DMS 273 (cell line): ENCODE measurements at regions not wholly inside any gene's neighbourhood (a gene's known extent, or its start where the extent isn't known, plus 50 kb on each side); places are given as distances from the start of the nearest gene placed in this dataset.
"Not testable (repeated sequence)": the region's sequence is repeated elsewhere in the genome, so short reads cannot be mapped to it uniquely, and the experiment has no call there.

Experiments used
- DNase-seq: peaks from one replicate; lab custom pipeline; 2025; ENCODE audit not compliant: unreplicated experiment; lab: John Stamatoyannopoulos, UW

DNA sequence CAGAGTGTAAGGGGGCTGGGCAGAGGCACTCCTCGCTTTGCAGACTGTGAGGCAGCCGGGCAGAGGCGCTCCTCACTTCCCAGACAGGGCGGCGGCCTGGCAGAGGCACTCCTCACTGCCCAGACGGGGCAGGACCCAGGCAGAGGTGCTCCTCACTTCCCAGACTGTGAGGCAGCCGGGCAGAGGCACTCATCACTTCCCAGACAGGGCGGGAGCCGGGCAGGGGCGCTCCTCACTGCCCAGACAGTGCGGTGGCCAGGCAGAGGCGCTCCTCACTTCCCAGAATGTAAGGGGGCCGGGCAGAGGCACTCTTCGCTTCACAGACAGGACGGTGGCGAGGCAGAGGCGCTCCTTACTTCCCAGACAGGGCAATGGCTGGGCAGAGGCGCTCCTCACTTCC, 442.5 kb downstream of the SPATA31D1 start:
- no peak for DNase-seq

DNA sequence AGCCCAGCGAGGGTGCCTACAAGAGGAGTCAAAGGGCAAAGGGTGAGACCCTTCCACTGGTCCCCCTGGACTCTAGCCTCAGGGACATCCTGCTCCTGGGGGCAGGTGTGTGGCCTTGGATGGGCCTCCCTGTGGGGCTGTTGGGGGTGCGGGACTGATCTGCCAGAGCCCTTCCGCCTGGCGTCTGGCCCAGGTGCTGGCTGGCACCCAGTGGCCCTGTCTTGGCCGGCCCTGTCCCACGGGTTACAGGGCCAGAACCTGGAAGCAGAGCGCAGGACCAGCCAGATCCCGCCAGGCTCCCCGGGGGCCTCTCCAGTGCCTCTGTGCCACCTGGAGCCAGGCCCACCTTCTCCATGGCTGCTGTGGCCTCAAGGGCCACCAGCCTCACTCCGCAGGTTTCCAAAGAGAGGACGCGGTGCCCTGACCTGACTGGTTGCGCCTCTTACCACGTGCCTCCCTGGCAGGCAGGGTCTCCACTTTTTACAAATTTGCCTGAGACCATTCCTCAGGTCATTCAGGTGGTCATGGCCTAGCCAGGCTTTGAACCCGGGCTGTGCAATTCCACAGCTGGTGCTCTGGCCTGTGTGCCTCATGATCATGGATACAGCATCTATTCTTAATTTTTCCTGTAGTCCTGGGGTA, 444.8 kb downstream of the SPATA31D1 start:
- DNase-seq, result not testable (repeated sequence)

DNA sequence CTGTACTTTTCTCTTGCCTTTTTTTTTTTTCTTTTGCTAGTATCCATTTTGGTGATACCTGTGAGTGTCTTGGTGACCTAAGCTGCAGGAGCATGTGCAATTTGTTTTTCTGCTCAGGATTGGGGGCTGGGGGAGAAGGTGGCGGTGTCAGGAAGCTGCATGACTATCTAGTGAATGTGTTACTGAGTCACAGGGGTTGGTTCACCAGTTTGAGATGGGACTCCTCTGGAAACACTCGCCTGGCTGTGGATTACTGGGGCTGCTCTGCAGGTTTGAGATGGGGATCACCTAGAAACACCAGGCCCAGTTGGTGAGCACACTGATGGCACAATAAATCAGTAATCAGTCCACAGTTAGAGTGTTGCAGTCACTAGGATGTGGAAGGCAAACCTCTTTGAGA, 447.9 kb downstream of the SPATA31D1 start:
- DNase-seq, result no peak

DNA sequence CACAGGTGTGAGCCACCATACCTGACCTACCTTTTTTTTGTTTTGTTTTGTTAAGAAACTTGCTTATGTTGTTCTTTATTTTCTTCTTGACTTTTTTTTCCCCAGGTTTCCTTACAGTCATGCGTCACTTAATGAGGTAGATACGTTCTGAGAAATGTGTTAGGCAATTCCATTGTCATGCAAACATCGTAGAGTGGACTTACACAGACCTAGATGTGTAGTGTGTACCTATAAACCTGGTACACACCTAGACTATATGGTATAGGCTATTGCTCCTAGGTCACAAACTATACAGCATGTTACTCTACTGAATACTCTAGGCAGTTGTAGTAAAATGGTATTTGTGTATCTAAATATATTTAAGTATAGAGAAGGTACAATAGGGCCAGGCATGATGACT, 448.6 kb downstream of the SPATA31D1 start:
- not testable (repeated sequence) for DNase-seq

DNA sequence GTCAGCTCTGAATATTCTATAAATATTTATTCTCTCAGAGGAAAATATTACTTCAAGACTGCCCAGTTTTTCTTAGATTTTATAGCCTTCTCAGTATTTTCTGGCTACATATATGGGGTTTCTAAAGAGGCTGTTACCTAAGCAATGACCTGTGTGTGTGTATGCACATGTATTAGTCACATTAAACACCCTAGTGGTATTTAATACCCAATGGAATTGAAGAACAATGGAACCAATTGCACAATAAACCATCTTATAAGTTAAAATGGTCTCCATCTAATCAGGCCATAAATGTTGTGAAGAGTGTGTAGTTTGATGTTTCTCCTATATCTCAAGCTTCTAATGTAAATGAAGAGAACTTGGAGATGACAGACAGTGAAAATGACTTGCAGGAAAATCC, 450.0 kb downstream of the SPATA31D1 start:
- DNase-seq, result no peak

DNA sequence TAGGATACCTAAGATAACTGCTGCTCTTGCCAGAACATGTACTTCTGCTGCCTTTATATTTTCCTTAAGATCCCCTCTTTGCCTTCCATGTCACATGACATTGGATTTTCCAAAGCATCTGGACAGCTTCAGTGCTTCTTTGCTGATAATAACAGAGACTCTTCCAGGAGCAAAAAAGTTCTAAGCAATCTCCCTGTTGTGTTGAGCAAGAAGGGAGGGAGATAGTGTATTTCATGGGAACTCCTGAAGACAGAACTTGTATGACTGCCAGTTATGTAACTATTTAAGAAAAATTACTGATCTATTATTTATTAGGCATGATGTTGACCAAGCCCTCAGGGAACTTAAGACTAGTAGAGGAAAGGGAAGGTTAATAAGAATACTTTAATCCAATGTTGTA, 454.7 kb downstream of the SPATA31D1 start:
- DNase-seq, result no peak

DNA sequence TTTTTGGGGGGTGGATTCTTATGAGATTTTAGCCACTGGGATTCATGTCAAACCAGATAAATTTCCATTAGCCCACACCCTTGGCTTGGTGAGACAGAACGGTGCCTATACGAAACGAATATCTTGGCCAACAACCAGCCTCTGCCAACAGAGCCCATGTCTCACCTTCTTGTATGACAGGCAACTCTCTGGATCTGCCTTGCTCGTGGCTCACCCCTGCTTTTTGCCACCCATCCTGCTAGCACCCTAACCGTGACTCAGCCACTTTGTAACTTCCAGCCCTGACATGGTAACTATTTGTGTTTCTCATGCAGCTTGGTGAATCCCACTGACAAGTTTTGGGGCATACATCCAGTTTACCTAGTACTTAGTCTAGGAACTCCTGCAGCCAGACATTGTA, 457.0 kb downstream of the SPATA31D1 start:
- DNase-seq, result no peak

DNA sequence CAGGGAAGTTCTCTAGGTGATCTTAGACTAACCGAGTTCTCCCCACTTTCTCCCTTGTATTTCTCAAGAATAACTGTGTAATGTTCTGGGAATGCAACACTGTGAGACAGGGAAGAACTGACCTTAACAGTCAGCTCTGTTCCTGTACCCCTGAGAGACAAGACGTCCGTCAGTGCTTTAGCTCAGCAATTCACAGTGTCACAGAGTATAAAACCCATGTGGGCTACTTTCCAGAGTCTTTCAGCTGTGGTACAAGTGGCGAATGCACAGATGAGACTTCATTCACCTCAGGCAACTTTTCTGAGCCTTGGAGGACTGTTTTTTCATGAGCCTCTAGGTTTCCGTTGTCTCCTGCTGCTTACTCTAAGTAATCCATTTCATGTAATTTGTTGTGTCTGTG, 458.8 kb downstream of the SPATA31D1 start:
- no peak for DNase-seq

DNA sequence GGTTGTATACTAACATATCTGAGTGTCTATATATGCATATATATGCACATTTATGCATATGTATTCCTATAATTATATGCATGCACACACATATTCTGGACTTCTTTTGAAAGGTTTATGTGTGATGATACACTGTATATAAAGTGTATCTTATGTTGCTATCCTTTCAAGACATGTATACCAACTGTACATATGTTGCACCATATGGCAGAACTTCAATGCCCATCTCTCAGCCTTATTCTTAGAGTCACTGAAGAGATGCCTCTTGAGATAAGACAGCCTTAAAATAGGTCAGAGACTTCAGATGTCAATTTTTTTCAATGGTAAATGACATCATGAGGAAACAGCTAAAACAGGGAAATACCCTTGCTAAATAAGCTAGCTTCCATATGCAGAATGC, 461.4 kb downstream of the SPATA31D1 start:
- DNase-seq, result peak; percentile 61

DNA sequence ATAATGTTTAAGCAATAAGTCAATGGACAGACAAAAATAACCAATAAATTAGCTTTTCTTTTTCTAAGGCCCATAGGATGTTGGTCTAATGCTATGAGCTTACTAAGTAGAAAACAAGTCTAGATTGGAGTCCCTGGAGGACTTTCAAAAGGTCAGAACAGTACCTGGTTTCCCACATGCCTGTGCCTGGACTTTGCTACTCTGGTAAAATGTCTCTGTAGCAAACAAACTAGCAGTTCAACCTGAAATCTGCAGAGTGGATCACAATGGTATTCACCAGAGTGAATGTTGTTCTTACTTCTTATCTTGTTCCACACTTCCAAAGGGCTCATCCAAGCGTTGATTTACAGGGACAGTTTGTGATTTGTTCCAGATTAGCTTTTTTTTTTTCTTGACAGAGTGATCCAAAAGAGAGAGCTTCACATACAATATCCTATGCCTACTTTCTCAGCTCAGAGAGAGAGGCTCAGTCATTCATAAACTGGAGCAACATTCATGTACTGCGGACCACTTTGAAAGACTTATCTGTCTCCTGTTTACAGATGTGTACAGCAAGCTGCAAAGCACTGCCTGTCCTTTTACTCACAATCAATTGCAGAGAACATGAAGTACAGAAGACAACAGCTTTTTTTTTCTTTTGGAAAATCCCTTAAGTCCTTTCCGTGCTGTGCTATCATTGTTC, 466.1 kb downstream of the SPATA31D1 start:
- peak; percentile 3 for DNase-seq

DNA sequence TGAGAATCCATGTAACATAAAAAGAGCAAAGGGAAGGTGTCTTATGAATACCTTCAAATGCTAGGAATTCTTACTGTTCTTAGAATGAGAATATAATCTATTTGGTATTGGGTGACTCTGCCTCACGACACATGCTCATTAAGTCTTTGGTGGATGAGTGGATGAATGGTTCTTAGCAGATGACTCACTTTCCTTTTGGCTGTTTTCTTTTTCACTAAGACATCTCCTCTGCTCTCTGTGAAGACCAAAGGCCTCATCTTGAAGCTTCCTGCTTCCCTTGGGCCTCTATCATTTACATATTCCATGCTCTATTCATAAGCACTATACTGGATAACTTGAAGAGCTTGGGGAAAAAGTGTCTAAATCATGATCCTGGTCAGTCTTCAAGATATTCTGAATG, 468.1 kb downstream of the SPATA31D1 start:
- no peak for DNase-seq

DNA sequence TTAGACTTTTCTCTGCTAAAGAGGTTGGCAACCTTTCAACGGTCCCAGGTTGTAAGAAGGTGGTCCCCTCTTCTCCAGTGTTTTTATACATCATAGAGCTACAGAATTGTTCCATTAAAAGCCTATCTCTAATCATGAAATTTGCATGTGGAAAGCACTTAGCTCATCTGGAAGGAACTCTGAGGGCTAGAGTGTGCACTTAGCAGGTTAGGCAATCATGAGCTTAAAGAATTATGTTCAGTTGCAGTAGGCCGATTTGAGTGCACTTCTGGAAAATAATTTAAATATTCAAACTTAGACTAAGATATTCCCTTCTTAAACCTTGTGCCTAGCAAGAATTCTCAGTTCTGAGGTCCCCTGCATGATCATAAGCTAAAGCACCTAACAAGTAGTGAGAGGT, 468.7 kb downstream of the SPATA31D1 start:
- DNase-seq, result no peak

DNA sequence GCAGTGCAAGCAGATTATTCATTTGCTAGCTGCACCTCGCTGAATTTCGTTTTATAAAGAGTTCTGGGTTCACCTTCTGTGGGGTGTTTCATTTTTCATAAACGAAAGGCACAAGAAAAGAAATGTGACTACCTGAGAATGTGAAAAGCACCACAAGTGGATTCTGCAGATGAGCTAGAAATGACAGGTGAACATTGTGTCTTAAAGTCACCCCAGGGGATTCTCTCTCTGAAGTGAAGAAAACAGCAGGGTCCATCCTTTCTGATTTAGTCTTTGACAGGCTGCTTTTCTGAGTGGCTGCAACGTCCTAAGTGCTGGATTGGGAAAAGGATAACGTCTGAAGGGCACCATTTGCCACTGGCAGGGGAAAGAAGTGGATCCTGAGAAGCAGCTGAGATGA, 469.3 kb downstream of the SPATA31D1 start:
- DNase-seq, result peak; percentile 20

DNA sequence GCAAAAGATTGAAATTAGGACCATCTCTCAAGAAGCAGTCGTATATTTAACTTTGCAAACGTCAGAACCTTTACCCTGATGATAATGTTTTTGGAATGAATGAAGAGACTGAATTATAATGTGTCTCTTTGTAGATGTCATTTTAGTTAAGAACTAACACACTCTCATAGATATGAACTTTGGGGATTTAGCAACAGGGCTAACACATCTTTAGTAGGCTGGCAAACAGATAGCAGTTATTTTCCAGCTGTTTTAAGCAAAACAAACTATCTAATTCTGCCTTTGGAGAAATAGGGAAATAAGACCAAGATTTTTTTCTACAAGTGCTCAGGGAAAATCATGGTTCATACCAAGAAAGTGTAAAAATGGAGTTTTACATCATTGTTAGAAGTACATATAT, 469.7 kb downstream of the SPATA31D1 start:
- DNase-seq, result peak; percentile 2

DNA sequence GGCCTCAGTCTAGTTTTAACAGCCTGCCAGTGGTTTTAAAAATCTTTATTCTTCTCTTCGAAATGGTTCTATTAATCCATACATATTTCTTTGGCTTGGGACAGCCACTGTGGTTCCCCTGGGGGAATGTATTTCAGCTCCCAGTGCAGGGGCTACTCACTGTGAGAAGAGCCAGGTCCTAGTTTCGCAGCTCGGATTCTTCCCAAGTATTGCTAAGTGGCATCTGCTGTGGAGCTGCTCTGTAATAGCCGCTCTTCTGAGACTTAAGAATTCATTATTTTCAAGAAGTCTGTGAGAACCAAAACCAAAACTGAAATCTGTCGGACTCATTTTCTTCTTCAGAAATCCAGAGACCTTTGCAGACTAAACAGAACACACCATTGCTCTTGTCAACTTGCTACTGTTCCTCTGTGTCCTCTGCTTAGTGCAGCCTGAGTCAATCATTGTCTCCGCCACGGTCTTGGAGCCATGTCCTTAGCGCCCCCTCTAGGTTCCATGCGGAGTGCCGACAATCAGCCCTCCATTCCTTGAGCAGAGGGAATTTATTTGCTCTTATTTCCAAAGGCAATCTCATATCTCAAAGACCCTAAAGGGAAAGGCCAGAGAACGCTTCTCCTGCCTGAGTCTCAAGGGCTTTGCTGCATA, 478.2 kb downstream of the SPATA31D1 start:
- DNase-seq, result peak; percentile 42

DNA sequence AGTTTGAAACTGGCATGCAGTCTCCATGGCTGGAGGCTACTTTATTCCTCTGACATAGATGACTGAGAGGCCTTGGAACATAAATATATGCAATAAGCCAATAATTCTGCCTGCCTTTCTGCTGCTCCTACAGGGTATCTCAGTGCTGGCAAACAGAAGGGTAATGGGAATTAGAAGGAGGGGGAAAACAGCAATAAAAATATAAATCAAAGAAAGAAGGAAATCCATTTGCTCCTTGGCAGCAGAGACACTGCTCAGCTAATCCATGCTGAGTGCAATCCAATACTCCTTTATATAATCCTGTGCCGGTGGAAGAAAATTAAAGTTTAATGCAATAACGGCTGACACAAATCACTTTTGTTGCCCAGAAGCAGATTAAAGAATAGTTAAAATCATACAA, 478.9 kb downstream of the SPATA31D1 start:
- DNase-seq, result no peak

DNA sequence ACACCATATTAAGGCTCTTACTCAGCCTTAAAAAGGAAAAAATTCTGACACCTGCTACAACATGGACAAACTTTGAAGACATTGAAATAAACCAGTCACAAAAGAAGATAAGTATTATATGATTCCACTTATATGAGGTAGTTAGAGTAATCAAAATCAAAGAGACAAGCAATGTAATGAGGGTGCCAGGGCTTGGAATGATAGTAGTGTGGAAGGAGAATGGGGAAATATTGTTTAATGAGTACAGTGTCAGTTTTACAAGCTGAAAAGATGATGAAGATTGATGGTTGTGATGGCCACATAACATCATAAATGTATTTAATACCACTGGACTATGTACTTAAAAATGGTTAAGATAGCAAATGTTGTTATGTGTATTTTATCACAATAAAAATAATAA, 485.7 kb downstream of the SPATA31D1 start:
- no peak for DNase-seq

DNA sequence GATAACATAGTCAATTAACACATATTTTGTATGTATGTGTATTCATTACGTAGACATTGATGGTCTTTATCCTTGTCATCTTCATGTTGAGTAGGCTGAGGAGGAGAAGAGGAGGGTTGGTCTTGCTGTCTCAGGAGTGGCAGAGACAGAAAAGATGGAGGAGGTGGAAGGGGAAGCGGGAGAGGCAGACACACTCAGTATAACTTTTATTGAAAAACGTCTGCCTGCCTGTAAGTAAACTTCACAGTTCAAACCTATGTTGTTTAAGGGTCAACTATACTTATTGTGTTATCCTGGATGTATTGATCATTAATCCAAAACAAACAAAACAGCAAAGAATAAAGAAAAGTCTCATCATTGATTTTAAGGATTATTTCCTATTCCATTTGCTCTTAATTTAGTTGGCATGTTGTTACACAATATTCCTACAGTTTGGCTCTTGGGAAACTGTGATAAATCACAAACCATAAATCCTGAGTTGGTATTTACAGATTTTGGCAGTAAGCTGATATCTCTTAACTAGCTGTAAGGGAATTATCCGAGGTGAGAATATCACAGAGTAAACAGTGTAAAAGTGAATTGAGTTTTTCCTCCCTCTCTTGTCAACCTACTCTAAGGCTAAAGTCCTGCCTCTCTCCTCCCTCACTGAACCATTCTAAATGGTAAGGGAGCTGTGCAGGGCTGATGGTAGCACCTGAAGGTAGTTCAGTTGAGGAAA, 487.2 kb downstream of the SPATA31D1 start:
- no peak for DNase-seq

DNA sequence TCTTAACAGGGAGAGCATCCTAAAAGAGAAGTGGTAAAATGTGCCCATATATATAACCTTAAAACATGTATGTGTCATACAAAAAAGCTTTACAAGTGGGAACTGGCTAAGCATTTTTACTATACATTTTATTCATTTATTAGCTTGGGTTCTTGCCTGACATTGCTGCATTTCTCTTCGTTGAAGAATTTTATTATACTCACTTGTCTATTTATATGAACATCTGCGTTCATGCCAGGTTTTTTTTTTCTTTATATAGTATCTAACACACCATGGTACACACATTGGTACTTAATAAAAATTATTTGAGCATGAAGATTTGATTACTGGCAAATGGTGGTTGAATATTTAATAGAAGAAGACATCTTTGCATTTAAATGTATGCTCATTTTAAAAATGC, 492.3 kb downstream of the SPATA31D1 start:
- DNase-seq, result no peak

DNA sequence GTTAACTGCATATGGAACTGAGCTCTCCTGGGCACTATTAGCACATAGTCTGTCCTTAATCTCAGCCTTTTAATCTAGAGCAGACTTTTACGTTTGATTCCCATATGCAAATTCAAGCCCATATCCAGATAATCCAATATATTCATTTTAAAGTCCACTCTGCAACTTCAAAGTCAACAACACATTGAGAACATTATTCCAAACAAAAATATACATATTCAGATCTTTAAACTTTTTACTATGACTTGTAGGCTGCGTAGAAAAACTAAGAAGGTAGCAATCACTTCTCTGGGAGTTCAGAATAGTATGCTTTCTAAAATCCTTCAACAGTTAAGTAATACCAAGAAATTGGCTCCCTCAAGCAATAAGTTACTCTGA, 499.4 kb downstream of the SPATA31D1 start:
- DNase-seq, result no peak

DNA sequence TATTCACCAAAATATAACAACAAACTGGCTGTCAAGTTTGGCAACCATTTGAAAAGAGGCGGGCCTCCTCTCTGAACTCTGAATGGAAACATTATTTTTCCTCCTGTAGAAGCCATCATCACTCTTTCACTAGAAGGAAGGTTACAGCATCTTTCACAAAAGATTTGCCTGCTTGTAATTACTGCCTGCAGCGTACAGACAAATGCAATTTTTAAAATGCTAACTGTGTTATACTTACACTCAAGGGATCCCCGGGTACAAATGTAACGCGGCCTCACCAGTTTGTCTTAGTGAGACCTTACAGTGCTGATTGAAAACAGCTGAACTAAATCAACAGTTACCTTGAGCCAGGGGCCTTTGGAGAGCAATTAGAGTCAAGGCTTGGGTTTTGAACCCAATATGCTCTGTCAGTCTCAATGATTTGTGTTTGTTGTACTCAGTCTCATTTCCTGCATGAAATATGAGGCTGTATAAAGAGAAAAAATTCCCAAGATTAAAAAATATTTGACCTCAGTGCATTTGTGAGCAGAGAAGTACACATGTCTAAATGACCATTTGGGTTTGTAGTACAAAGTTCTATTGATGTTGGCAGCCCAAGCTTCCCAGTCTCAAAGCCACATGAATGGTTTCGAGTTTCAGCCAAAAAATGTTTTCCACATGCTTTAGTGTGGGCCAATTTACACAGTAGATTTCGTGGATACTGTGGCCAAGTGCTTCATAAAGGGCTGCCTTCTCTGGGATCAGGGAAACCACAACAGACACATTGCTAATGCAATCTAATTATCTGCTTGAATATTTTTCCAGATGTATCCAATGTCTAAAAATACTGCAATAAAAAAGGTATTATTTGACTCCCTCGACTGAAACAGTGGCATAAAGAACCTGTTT, 500.0 kb downstream of the SPATA31D1 start:
- peak; percentile 20 for DNase-seq
